ENCODE measurements at regions not wholly inside any gene's neighbourhood (a gene's known extent, or its start where the extent isn't known, plus 50 kb on each side); places are given as distances from the start of the nearest gene placed in this dataset.
"Not testable (repeated sequence)": the region's sequence is repeated elsewhere in the genome, so short reads cannot be mapped to it uniquely, and the experiment has no call there.

- no peak for DNase-seq
- no CpG with 5 or more reads among the region's 14 CpGs for WGBS (ENCODE audit: extremely low coverage, insufficient coverage, low lambda C conversion rate)
Measured at GRCh38 chr15:31435912-31436628, 109.4 kb downstream of the KLF13 start.

GRCh38 chr15:31437686-31438085, 111.1 kb downstream of the KLF13 start:
- Histone ChIP-seq H2BK120ac (ENCODE audit: low read depth, low read length) (no peak overlapping the region), H3K4me3 (ENCODE audit: low read length) (no peak overlapping the region), H2BK5ac (ENCODE audit: low read length) (no peak overlapping the region), H3K27me3 (ENCODE audit: insufficient read depth, low read length, poor library complexity) (no peaks in the 10 kb centered on the region), H3K9ac (ENCODE audit: low read length) (no peak overlapping the region), H3K4me1 (ENCODE audit: control insufficient read depth, low read depth, low read length) (no peaks in the 10 kb centered on the region), H3K4ac (ENCODE audit: low read depth, low read length) (no peak overlapping the region), H4K8ac (ENCODE audit: low read depth, low read length) (no peak overlapping the region), H3K79me1 (ENCODE audit: low read length) (no peaks in the 10 kb centered on the region), H3K4me2 (ENCODE audit: low read length) (no peak overlapping the region), H2AK5ac (ENCODE audit: low read length) (no peak overlapping the region), H3K56ac (ENCODE audit: low read length) (no peak overlapping the region), H3K23ac (ENCODE audit: low read length) (no peak overlapping the region), H3K79me2 (ENCODE audit: control insufficient read depth, insufficient read depth, low read length) (no peaks in the 10 kb centered on the region), H2BK15ac (replicated peaks; ENCODE audit: low read depth) (no peak overlapping the region), H4K5ac (ENCODE audit: low read length) (no peak overlapping the region), H3K27ac (ENCODE audit: low read depth, low read length) (no peak overlapping the region), H3K18ac (ENCODE audit: low read length) (no peak overlapping the region), H3K36me3 (ENCODE audit: control insufficient read depth, insufficient read depth, low read length) (no peaks in the 10 kb centered on the region)
- no peak for DNase-seq
- no CpG with 5 or more reads among the region's 6 CpGs for WGBS (ENCODE audit: extremely low coverage, insufficient coverage, low lambda C conversion rate)

More at GRCh38 chr15:31435912-31436628, 109.4 kb downstream of the KLF13 start:
- Histone ChIP-seq H3K23ac (ENCODE audit: low read length) (no peak overlapping the region), H3K4me3 (ENCODE audit: low read length) (no peak overlapping the region), H3K27me3 (ENCODE audit: insufficient read depth, low read length, poor library complexity) (no peaks in the 10 kb centered on the region), H2BK120ac (ENCODE audit: low read depth, low read length) (no peak overlapping the region), H3K18ac (ENCODE audit: low read length) (no peak overlapping the region), H3K36me3 (ENCODE audit: control insufficient read depth, insufficient read depth, low read length) (no peaks in the 10 kb centered on the region), H3K27ac (ENCODE audit: low read depth, low read length) (no peak overlapping the region), H3K9ac (ENCODE audit: low read length) (no peak overlapping the region), H3K79me2 (ENCODE audit: control insufficient read depth, insufficient read depth, low read length) (no peaks in the 10 kb centered on the region), H3K4me2 (ENCODE audit: low read length) (no peak overlapping the region), H2BK15ac (replicated peaks; ENCODE audit: low read depth) (no peak overlapping the region), H2AK5ac (ENCODE audit: low read length) (no peak overlapping the region), H3K79me1 (ENCODE audit: low read length) (no peaks in the 10 kb centered on the region), H3K4me1 (ENCODE audit: control insufficient read depth, low read depth, low read length) (no peaks in the 10 kb centered on the region), H2BK5ac (ENCODE audit: low read length) (no peak overlapping the region), H3K56ac (ENCODE audit: low read length) (no peak overlapping the region), H3K4ac (ENCODE audit: low read depth, low read length) (no peak overlapping the region), H4K8ac (ENCODE audit: low read depth, low read length) (no peak overlapping the region), H4K5ac (ENCODE audit: low read length) (no peak overlapping the region)

GRCh38 chr15:31438601-31439265, 112.1 kb downstream of the KLF13 start:
- no peak overlapping the region for H3K56ac ChIP-seq (ENCODE audit: low read length)
- H4K5ac ChIP-seq (ENCODE audit: low read length) = no peak overlapping the region
- no peak overlapping the region for H4K8ac ChIP-seq (ENCODE audit: low read depth, low read length)
- H3K23ac ChIP-seq (ENCODE audit: low read length) = no peak overlapping the region
- no peak overlapping the region for H3K4me2 ChIP-seq (ENCODE audit: low read length)
- H3K36me3 ChIP-seq (ENCODE audit: control insufficient read depth, insufficient read depth, low read length) = no peaks in the 10 kb centered on the region
- no peak overlapping the region for H2BK5ac ChIP-seq (ENCODE audit: low read length)
- H2AK5ac ChIP-seq (ENCODE audit: low read length) = no peak overlapping the region
- H3K4me1 ChIP-seq (ENCODE audit: control insufficient read depth, low read depth, low read length) = no peaks in the 10 kb centered on the region
- H2BK120ac ChIP-seq (ENCODE audit: low read depth, low read length) = no peak overlapping the region
- no peak overlapping the region for H2BK15ac ChIP-seq (replicated peaks; ENCODE audit: low read depth)
- no peaks in the 10 kb centered on the region for H3K79me2 ChIP-seq (ENCODE audit: control insufficient read depth, insufficient read depth, low read length)
- H3K27me3 ChIP-seq (ENCODE audit: insufficient read depth, low read length, poor library complexity) = no peaks in the 10 kb centered on the region
- no peak overlapping the region for H3K9ac ChIP-seq (ENCODE audit: low read length)
- no peak overlapping the region for H3K27ac ChIP-seq (ENCODE audit: low read depth, low read length)
- peak; percentile 18 for DNase-seq
- no peak overlapping the region for H3K18ac ChIP-seq (ENCODE audit: low read length)
- no CpG with 5 or more reads among the region's 10 CpGs for WGBS (ENCODE audit: extremely low coverage, insufficient coverage, low lambda C conversion rate)
- no peaks in the 10 kb centered on the region for H3K79me1 ChIP-seq (ENCODE audit: low read length)
- H3K4ac ChIP-seq (ENCODE audit: low read depth, low read length) = no peak overlapping the region
- H3K4me3 ChIP-seq (ENCODE audit: low read length) = no peak overlapping the region

GRCh38 chr15:31439328-31439727, 112.7 kb downstream of the KLF13 start:
- DNase-seq = peak; percentile 81
- no peaks in the 10 kb centered on the region for H3K36me3 ChIP-seq (ENCODE audit: control insufficient read depth, insufficient read depth, low read length)
- H3K18ac ChIP-seq (ENCODE audit: low read length) = no peak overlapping the region
- H3K79me1 ChIP-seq (ENCODE audit: low read length) = no peaks in the 10 kb centered on the region
- H3K27ac ChIP-seq (ENCODE audit: low read depth, low read length) = no peak overlapping the region
- H3K9ac ChIP-seq (ENCODE audit: low read length) = no peak overlapping the region
- no peak overlapping the region for H2BK120ac ChIP-seq (ENCODE audit: low read depth, low read length)
- no peak overlapping the region for H3K56ac ChIP-seq (ENCODE audit: low read length)
- H4K5ac ChIP-seq (ENCODE audit: low read length) = no peak overlapping the region
- H3K4me3 ChIP-seq (ENCODE audit: low read length) = no peak overlapping the region
- H3K27me3 ChIP-seq (ENCODE audit: insufficient read depth, low read length, poor library complexity) = no peaks in the 10 kb centered on the region
- no peak overlapping the region for H3K4ac ChIP-seq (ENCODE audit: low read depth, low read length)
- no peak overlapping the region for H3K23ac ChIP-seq (ENCODE audit: low read length)
- no peak overlapping the region for H2BK5ac ChIP-seq (ENCODE audit: low read length)
- H2BK15ac ChIP-seq (replicated peaks; ENCODE audit: low read depth) = no peak overlapping the region
- WGBS (ENCODE audit: extremely low coverage, insufficient coverage, low lambda C conversion rate) = no CpG with 5 or more reads among the region's 10 CpGs
- no peak overlapping the region for H4K8ac ChIP-seq (ENCODE audit: low read depth, low read length)
- H2AK5ac ChIP-seq (ENCODE audit: low read length) = no peak overlapping the region
- no peak overlapping the region for H3K4me2 ChIP-seq (ENCODE audit: low read length)
- no peaks in the 10 kb centered on the region for H3K79me2 ChIP-seq (ENCODE audit: control insufficient read depth, insufficient read depth, low read length)
- H3K4me1 ChIP-seq (ENCODE audit: control insufficient read depth, low read depth, low read length) = no peaks in the 10 kb centered on the region

GRCh38 chr15:31440216-31440615, 113.6 kb downstream of the KLF13 start:
- H2BK120ac ChIP-seq (ENCODE audit: low read depth, low read length); H2AK5ac ChIP-seq (ENCODE audit: low read length); H3K36me3 ChIP-seq (ENCODE audit: control insufficient read depth, insufficient read depth, low read length); H3K79me1 ChIP-seq (ENCODE audit: low read length); H3K27me3 ChIP-seq (ENCODE audit: insufficient read depth, low read length, poor library complexity); H3K4ac ChIP-seq (ENCODE audit: low read depth, low read length); H4K8ac ChIP-seq (ENCODE audit: low read depth, low read length); H2BK5ac ChIP-seq (ENCODE audit: low read length); H2BK15ac ChIP-seq (replicated peaks; ENCODE audit: low read depth); H3K79me2 ChIP-seq (ENCODE audit: control insufficient read depth, insufficient read depth, low read length); H3K23ac ChIP-seq (ENCODE audit: low read length); H4K5ac ChIP-seq (ENCODE audit: low read length); H3K27ac ChIP-seq (ENCODE audit: low read depth, low read length); H3K4me1 ChIP-seq (ENCODE audit: control insufficient read depth, low read depth, low read length); DNase-seq; H3K18ac ChIP-seq (ENCODE audit: low read length); H3K4me3 ChIP-seq (ENCODE audit: low read length): not testable (repeated sequence)
- peak overlapping the region; percentile 58 for H3K9ac ChIP-seq (ENCODE audit: low read length)
- peak overlapping the region; percentile 71 for H3K4me2 ChIP-seq (ENCODE audit: low read length)
- peak overlapping the region; percentile 81 for H3K56ac ChIP-seq (ENCODE audit: low read length)
- WGBS (ENCODE audit: extremely low coverage, insufficient coverage, low lambda C conversion rate) = no CpG with 5 or more reads among the region's 20 CpGs
